ENCODE measurements at regions not wholly inside any gene's neighbourhood (a gene's known extent, or its start where the extent isn't known, plus 50 kb on each side); places are given as distances from the start of the nearest gene placed in this dataset.

- DNase-seq (ENCODE audit: low read depth) (no peak), FAIRE-seq (no peak)
- no peaks in the 10 kb centered on the region for H3K36me3 Mint-ChIP-seq (ENCODE audit: low read depth, unreplicated experiment)
- H3K79me2 ChIP-seq (ENCODE audit: insufficient read depth, low read length): no peaks in the 10 kb centered on the region
- TF ChIP-seq EZH2 (IDR thresholded peaks at IDR 0.05; ENCODE audit: insufficient read depth, low read length) (no peak), CTCF (IDR thresholded peaks at IDR 0.05; ENCODE audit: insufficient read depth, low read depth, low read length) (no peak)
- no peaks in the 10 kb centered on the region for H4K20me1 ChIP-seq (ENCODE audit: insufficient read depth, low read length)
- H3K9me3 ChIP-seq (ENCODE audit: insufficient read depth, low read depth, low read length): no peaks in the 10 kb centered on the region
- H3K4me3 Mint-ChIP-seq (ENCODE audit: unreplicated experiment): no peak overlapping the region
- peaks cover 4% of the 10 kb centered on the region for H3K9me3 Mint-ChIP-seq (ENCODE audit: unreplicated experiment)
- no peak overlapping the region for H3K4me2 ChIP-seq (ENCODE audit: low read length)
- H3K4me3 ChIP-seq (ENCODE audit: insufficient read depth, low read depth, low read length): no peak overlapping the region
- H3K4me1 Mint-ChIP-seq (ENCODE audit: low read depth, unreplicated experiment): peaks cover 9% of the 10 kb centered on the region
- no peaks in the 10 kb centered on the region for H3K4me1 ChIP-seq (ENCODE audit: insufficient read depth, low read length)
- H2AFZ ChIP-seq (ENCODE audit: low read depth, low read length): no peak overlapping the region
- no peak overlapping the region for H3K9ac ChIP-seq (ENCODE audit: low read length)
- H3K27ac Mint-ChIP-seq (ENCODE audit: unreplicated experiment): no peak overlapping the region
- H3K36me3 ChIP-seq (ENCODE audit: insufficient read depth, low read length): no peaks in the 10 kb centered on the region
- no peak overlapping the region for H3K27ac ChIP-seq (ENCODE audit: low read depth, low read length)
- no peaks in the 10 kb centered on the region for H3K27me3 ChIP-seq (ENCODE audit: insufficient read depth, low read length)
- peaks cover 15% of the 10 kb centered on the region for H3K27me3 Mint-ChIP-seq (ENCODE audit: low read depth, unreplicated experiment)
These were observed 219.0 kb downstream of the SHQ1 start for GRCh38 chr3:72629191-72629631.

GRCh38 chr3:72628065-72628464 lies 220.2 kb downstream of the SHQ1 start:
- no peak overlapping the region for H3K27ac Mint-ChIP-seq (ENCODE audit: unreplicated experiment)
- DNase-seq (ENCODE audit: low read depth) (no peak), FAIRE-seq (no peak)
- no peaks in the 10 kb centered on the region for H3K36me3 ChIP-seq (ENCODE audit: insufficient read depth, low read length)
- no peak overlapping the region for H2AFZ ChIP-seq (ENCODE audit: low read depth, low read length)
- no peak overlapping the region for H3K4me3 ChIP-seq (ENCODE audit: insufficient read depth, low read depth, low read length)
- no peaks in the 10 kb centered on the region for H4K20me1 ChIP-seq (ENCODE audit: insufficient read depth, low read length)
- no peak overlapping the region for H3K9ac ChIP-seq (ENCODE audit: low read length)
- H3K4me2 ChIP-seq (ENCODE audit: low read length): no peak overlapping the region
- H3K4me3 Mint-ChIP-seq (ENCODE audit: unreplicated experiment): no peak overlapping the region
- TF ChIP-seq CTCF (IDR thresholded peaks at IDR 0.05; ENCODE audit: insufficient read depth, low read depth, low read length): no peak
- TF ChIP-seq EZH2 (IDR thresholded peaks at IDR 0.05; ENCODE audit: insufficient read depth, low read length): no peak
- H3K27me3 ChIP-seq (ENCODE audit: insufficient read depth, low read length): no peaks in the 10 kb centered on the region
- no peaks in the 10 kb centered on the region for H3K9me3 ChIP-seq (ENCODE audit: insufficient read depth, low read depth, low read length)
- peaks cover 17% of the 10 kb centered on the region for H3K27me3 Mint-ChIP-seq (ENCODE audit: low read depth, unreplicated experiment)
- H3K27ac ChIP-seq (ENCODE audit: low read depth, low read length): no peak overlapping the region
- peaks cover 5% of the 10 kb centered on the region for H3K4me1 Mint-ChIP-seq (ENCODE audit: low read depth, unreplicated experiment)
- no peaks in the 10 kb centered on the region for H3K4me1 ChIP-seq (ENCODE audit: insufficient read depth, low read length)
- H3K36me3 Mint-ChIP-seq (ENCODE audit: low read depth, unreplicated experiment): no peaks in the 10 kb centered on the region
- H3K9me3 Mint-ChIP-seq (ENCODE audit: unreplicated experiment): peaks cover 4% of the 10 kb centered on the region
- no peaks in the 10 kb centered on the region for H3K79me2 ChIP-seq (ENCODE audit: insufficient read depth, low read length)

- no peak for FAIRE-seq
- H3K27ac Mint-ChIP-seq (ENCODE audit: unreplicated experiment): no peak overlapping the region
- no peak overlapping the region for H3K4me3 ChIP-seq (ENCODE audit: insufficient read depth, low read depth, low read length)
These were observed 221.0 kb downstream of the SHQ1 start for GRCh38 chr3:72627271-72627670.

More at GRCh38 chr3:72627271-72627670, 221.0 kb downstream of the SHQ1 start:
- TF ChIP-seq EZH2 (IDR thresholded peaks at IDR 0.05; ENCODE audit: insufficient read depth, low read length) (no peak), CTCF (IDR thresholded peaks at IDR 0.05; ENCODE audit: insufficient read depth, low read depth, low read length) (no peak)
- Histone ChIP-seq H3K36me3 (ENCODE audit: insufficient read depth, low read length) (no peaks in the 10 kb centered on the region), H3K9ac (ENCODE audit: low read length) (no peak overlapping the region), H3K27ac (ENCODE audit: low read depth, low read length) (no peak overlapping the region), H4K20me1 (ENCODE audit: insufficient read depth, low read length) (no peaks in the 10 kb centered on the region), H2AFZ (ENCODE audit: low read depth, low read length) (no peak overlapping the region), H3K4me2 (ENCODE audit: low read length) (no peak overlapping the region), H3K27me3 (ENCODE audit: insufficient read depth, low read length) (no peaks in the 10 kb centered on the region), H3K9me3 (ENCODE audit: insufficient read depth, low read depth, low read length) (no peaks in the 10 kb centered on the region), H3K79me2 (ENCODE audit: insufficient read depth, low read length) (no peaks in the 10 kb centered on the region), H3K4me1 (ENCODE audit: insufficient read depth, low read length) (no peaks in the 10 kb centered on the region)
- peaks cover 16% of the 10 kb centered on the region for H3K27me3 Mint-ChIP-seq (ENCODE audit: low read depth, unreplicated experiment)
- H3K36me3 Mint-ChIP-seq (ENCODE audit: low read depth, unreplicated experiment): no peaks in the 10 kb centered on the region
- H3K4me3 Mint-ChIP-seq (ENCODE audit: unreplicated experiment): no peak overlapping the region
- peaks cover 2% of the 10 kb centered on the region for H3K4me1 Mint-ChIP-seq (ENCODE audit: low read depth, unreplicated experiment)
- peaks cover under 1% of the 10 kb centered on the region for H3K9me3 Mint-ChIP-seq (ENCODE audit: unreplicated experiment)
- no peak for DNase-seq (ENCODE audit: low read depth)

Measured in astrocyte (in vitro differentiated cells and primary cell).